GM12872 (cell line): ENCODE measurements at regions not wholly inside any gene's neighbourhood (a gene's known extent, or its start where the extent isn't known, plus 50 kb on each side); places are given as distances from the start of the nearest gene placed in this dataset.

Experiments
- TF ChIP-seq, protein P1 (sequence below): IDR thresholded peaks from 3 replicates; pipeline ENCODE4 v1.5.1; 2011; ENCODE audit warnings: low read depth, mild to moderate bottlenecking, low read length, moderate library complexity; ENCODE audit not compliant: insufficient read depth

DNA sequence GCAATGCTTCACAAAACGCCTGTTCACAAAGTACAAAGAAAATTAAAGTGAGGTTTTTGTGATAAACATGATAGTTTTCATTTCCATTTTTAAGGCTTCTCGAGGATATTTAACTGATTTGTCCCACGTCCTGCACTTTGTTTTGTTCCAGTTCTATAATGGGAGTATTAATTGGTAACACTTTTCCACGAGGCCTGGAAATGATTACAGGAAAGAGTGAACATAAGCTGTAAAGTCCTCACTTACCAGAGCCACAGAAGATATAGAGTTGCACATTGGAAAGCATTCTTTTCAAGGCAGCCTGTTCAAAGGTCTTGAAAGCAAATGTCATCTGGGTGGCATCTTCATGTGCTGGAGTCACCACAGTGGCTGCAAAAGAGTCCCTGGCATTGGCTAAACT, 1236.6 kb downstream of the BCL11B start:
- TF ChIP-seq, protein P1, sequence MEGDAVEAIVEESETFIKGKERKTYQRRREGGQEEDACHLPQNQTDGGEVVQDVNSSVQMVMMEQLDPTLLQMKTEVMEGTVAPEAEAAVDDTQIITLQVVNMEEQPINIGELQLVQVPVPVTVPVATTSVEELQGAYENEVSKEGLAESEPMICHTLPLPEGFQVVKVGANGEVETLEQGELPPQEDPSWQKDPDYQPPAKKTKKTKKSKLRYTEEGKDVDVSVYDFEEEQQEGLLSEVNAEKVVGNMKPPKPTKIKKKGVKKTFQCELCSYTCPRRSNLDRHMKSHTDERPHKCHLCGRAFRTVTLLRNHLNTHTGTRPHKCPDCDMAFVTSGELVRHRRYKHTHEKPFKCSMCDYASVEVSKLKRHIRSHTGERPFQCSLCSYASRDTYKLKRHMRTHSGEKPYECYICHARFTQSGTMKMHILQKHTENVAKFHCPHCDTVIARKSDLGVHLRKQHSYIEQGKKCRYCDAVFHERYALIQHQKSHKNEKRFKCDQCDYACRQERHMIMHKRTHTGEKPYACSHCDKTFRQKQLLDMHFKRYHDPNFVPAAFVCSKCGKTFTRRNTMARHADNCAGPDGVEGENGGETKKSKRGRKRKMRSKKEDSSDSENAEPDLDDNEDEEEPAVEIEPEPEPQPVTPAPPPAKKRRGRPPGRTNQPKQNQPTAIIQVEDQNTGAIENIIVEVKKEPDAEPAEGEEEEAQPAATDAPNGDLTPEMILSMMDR = no peak

GRCh38 chr14:98037831-98038230, 1234.2 kb downstream of the BCL11B start:
- TF ChIP-seq, protein P1 = no peak

- TF ChIP-seq, protein P1 = no peak
These were observed 1215.1 kb downstream of the BCL11B start for GRCh38 chr14:98056946-98057345.

DNA sequence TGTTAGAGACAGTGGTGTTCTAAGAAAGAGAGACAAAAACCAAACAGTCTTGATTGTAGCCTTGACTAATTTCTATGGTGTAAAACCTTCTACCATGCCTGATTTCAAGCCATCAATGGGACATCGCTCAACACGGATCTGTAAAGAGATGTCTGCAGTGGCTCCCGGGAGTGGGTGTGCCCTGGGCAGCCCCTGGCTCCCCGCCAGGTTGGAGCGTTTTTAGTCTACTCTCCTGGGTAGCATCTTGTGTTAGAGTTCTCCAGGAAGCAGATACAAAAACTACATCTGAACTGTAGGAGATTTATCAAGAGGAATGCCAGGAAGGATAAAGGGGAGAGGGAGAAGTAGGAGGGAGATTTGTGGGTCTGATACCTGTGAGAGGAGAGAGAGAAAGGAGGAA, 1212.9 kb downstream of the BCL11B start:
- TF ChIP-seq, protein P1 = no peak

DNA sequence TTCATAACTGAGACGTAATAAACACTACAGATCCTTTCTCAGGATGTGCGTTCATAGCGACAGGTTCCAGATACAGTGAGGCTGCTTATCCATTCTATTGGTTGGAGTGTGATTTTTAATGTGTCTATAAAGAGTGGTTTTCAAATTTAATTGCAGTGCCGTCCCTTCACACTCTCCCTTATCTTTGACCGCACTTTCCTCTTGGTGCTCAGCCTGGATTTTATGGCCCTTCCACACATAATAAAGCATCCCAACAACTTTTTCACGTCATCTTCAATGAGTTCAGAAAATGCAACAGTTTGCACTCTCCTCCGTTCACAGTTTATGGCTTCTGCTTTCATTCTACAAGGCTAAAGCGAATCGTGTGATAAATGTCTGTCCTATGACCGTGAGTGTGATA, 1209.9 kb downstream of the BCL11B start:
- TF ChIP-seq, protein P1 = no peak

DNA sequence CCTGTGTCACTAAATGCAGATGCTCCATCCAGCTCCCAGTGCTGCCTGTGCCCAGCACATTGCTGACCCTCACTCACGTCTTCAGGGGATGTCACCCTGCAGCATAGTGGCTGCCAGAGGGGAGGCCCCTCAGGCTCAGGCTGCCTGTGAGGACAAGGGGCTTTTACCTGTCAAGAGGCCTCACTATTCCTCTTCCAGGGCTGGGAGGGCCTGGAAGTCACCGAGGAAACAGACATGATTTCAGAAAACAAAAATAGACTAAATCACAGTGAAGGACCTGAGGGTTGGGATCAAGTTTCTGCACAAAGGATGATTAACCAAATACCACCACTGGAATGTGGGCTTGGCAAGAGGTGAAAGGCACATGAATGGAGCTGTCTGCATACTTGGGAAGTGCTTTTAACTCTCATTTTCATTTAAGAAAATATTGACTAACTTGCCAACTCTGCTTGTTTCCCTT, 1202.3 kb downstream of the BCL11B start:
- TF ChIP-seq, protein P1 = no peak

- TF ChIP-seq, protein P1 = no peak
These were observed 1201.5 kb downstream of the BCL11B start for GRCh38 chr14:98070536-98070935.

- TF ChIP-seq, protein P1 = no peak
These were observed 1197.9 kb downstream of the BCL11B start for GRCh38 chr14:98074111-98074510.
